H9 (cell line): ENCODE measurements at regions not wholly inside any gene's neighbourhood (a gene's known extent, or its start where the extent isn't known, plus 50 kb on each side); places are given as distances from the start of the nearest gene placed in this dataset.

Source experiments
- DNase-seq: peaks from one replicate; pipeline ENCODE4 v3.0.0-alpha.2; 2017
- H2AFZ ChIP-seq: one replicate; pipeline ENCODE4 v1.6.1; 2013; ENCODE audit warnings: mild to moderate bottlenecking, low read length, control low read depth, moderate library complexity
- H2AK5ac ChIP-seq: 2 replicates; pipeline ENCODE4 v1.6.1; 2013; ENCODE audit warnings: low read length, control low read depth, mixed read lengths; ENCODE audit not compliant: insufficient read length
- H2BK120ac ChIP-seq: one replicate; pipeline ENCODE4 v1.6.1; 2013; ENCODE audit warnings: low read depth, mild to moderate bottlenecking, low read length, control low read depth, inconsistent platforms; ENCODE audit not compliant: poor library complexity, severe bottlenecking
- H2BK12ac ChIP-seq: 2 replicates; pipeline ENCODE4 v1.6.1; 2013; ENCODE audit warnings: low read length, control low read depth, mixed read lengths, low read depth; ENCODE audit not compliant: insufficient read length
- H2BK15ac ChIP-seq: 2 replicates; pipeline ENCODE4 v1.6.1; 2013; ENCODE audit warnings: low read depth, low read length, control low read depth
- H2BK20ac ChIP-seq: one replicate; pipeline ENCODE4 v1.6.1; 2013; ENCODE audit warnings: low read depth, mild to moderate bottlenecking, low read length, control low read depth, inconsistent platforms; ENCODE audit not compliant: poor library complexity, severe bottlenecking
- H2BK5ac ChIP-seq: 2 replicates; pipeline ENCODE4 v1.6.1; 2013; ENCODE audit warnings: low read length, control low read depth, mixed read lengths; ENCODE audit not compliant: insufficient read length
- H3K14ac ChIP-seq: 2 replicates; pipeline ENCODE4 v1.6.1; 2013; ENCODE audit warnings: low read length, control low read depth; ENCODE audit not compliant: insufficient read depth
- H3K18ac ChIP-seq: 2 replicates; pipeline ENCODE4 v1.6.1; 2013; ENCODE audit warnings: low read depth, mild to moderate bottlenecking, mixed read lengths, low read length, control low read depth; ENCODE audit not compliant: insufficient read length
- H3K23ac ChIP-seq: 2 replicates; pipeline ENCODE4 v1.6.1; 2013; ENCODE audit warnings: low read length, control low read depth, mixed read lengths, low read depth; ENCODE audit not compliant: insufficient read length
- H3K23me2 ChIP-seq: 2 replicates; pipeline ENCODE4 v1.6.1; 2013; ENCODE audit warnings: low read depth, mild to moderate bottlenecking, mixed read lengths, low read length, control low read depth; ENCODE audit not compliant: insufficient read length, poor library complexity, severe bottlenecking
- H3K27ac ChIP-seq: 2 replicates; pipeline ENCODE4 v1.5.1; 2013; ENCODE audit warnings: low read length, control low read depth, mixed read lengths, low read depth; ENCODE audit not compliant: insufficient read length
- H3K27me3 ChIP-seq: 2 replicates; pipeline ENCODE4 v1.6.1; 2013; ENCODE audit warnings: low read length, control low read depth, inconsistent platforms; ENCODE audit not compliant: insufficient read depth
- H3K4ac ChIP-seq: 2 replicates; pipeline ENCODE4 v1.6.1; 2013; ENCODE audit warnings: low read depth, mild to moderate bottlenecking, control low read depth, inconsistent platforms, low read length, moderate library complexity
- H3K4me1 ChIP-seq: 2 replicates; pipeline ENCODE4 v1.6.1; 2013; ENCODE audit warnings: low read length, control low read depth, inconsistent platforms; ENCODE audit not compliant: insufficient read depth
- H3K4me2 ChIP-seq: 2 replicates; pipeline ENCODE4 v1.6.1; 2013; ENCODE audit warnings: low read length, control low read depth, mixed read lengths; ENCODE audit not compliant: insufficient read length, insufficient read depth
- H3K56ac ChIP-seq: 2 replicates; pipeline ENCODE4 v1.6.1; 2013; ENCODE audit warnings: low read depth, mild to moderate bottlenecking, mixed read lengths, low read length, control low read depth; ENCODE audit not compliant: insufficient read length
- H3K79me1 ChIP-seq: 2 replicates; pipeline ENCODE4 v1.6.1; 2013; ENCODE audit warnings: low read depth, mild to moderate bottlenecking, moderate library complexity, low read length, control low read depth, inconsistent platforms; ENCODE audit not compliant: insufficient read depth, poor library complexity, severe bottlenecking
- H3K79me2 ChIP-seq: 2 replicates; pipeline ENCODE4 v1.6.1; 2013; ENCODE audit warnings: low read length, control low read depth, inconsistent platforms; ENCODE audit not compliant: insufficient read depth
- H3K9ac ChIP-seq: 2 replicates; pipeline ENCODE4 v1.6.1; 2013; ENCODE audit warnings: low read length, control low read depth, mixed read lengths; ENCODE audit not compliant: insufficient read length; ENCODE audit errors: extremely low read depth
- H3K9me3 ChIP-seq: one replicate; pipeline ENCODE4 v1.6.1; 2013; ENCODE audit warnings: low read depth, low read length, inconsistent platforms; ENCODE audit not compliant: control insufficient read depth
- H3T11ph ChIP-seq: one replicate; pipeline ENCODE4 v1.6.1; 2013; ENCODE audit warnings: mild to moderate bottlenecking, low read length, control low read depth, inconsistent platforms
- H4K20me1 ChIP-seq: one replicate; pipeline ENCODE4 v1.6.1; 2013; ENCODE audit not compliant: control insufficient read depth, insufficient read length, insufficient read depth
- H4K5ac ChIP-seq: 2 replicates; pipeline ENCODE4 v1.6.1; 2013; ENCODE audit warnings: low read depth, mild to moderate bottlenecking, mixed read lengths, low read length, control low read depth; ENCODE audit not compliant: insufficient read length
- H4K8ac ChIP-seq: replicated peaks from 2 replicates; pipeline ENCODE4 v1.6.1; 2013; ENCODE audit warnings: low read length, control low read depth, mixed read lengths, low read depth; ENCODE audit not compliant: insufficient read length
- H4K91ac ChIP-seq: 2 replicates; pipeline ENCODE4 v1.6.1; 2013; ENCODE audit warnings: low read depth, mild to moderate bottlenecking, moderate library complexity, mixed read lengths, low read length, control low read depth; ENCODE audit not compliant: insufficient read length
- H3K27ac Mint-ChIP-seq, 3 experiments: 2 replicates in 2 of 3; 3 replicates in 1 of 3; pipeline ENCODE4 v1.8.0; 2020 to 2021; ENCODE audit warnings: mixed read lengths in 3 of 3, mild to moderate bottlenecking in 1 of 3, moderate library complexity in 1 of 3
- H3K27me3 Mint-ChIP-seq: 2 replicates; pipeline ENCODE4 v1.8.0; 2021; ENCODE audit warnings: low read depth, mild to moderate bottlenecking, moderate library complexity, mixed read lengths
- H3K36me3 Mint-ChIP-seq, 3 experiments: 2 replicates in 2 of 3; 3 replicates in 1 of 3; pipeline ENCODE4 v1.8.0; 2020 to 2021; ENCODE audit warnings: low read depth in 3 of 3, mixed read lengths in 3 of 3; ENCODE audit not compliant: insufficient read depth in 1 of 3
- H3K4me1 Mint-ChIP-seq, 2 experiments: 2 replicates each; pipeline ENCODE4 v1.8.0; 2020; ENCODE audit warnings: mixed read lengths in 2 of 2
- H3K4me3 Mint-ChIP-seq, 2 experiments: 2 replicates in 1 of 2; 3 replicates in 1 of 2; pipeline ENCODE4 v1.8.0; 2020 to 2021; ENCODE audit warnings: mild to moderate bottlenecking in 2 of 2, mixed read lengths in 2 of 2, moderate library complexity in 1 of 2
- H3K9me3 Mint-ChIP-seq, 2 experiments: 2 replicates in 1 of 2; 3 replicates in 1 of 2; pipeline ENCODE4 v1.8.0; 2020; ENCODE audit warnings: mild to moderate bottlenecking in 2 of 2, mixed read lengths in 2 of 2, moderate library complexity in 1 of 2
- CTCF ChIP-seq: fragments of 200-600 bp; sonication (generic); conservative IDR thresholded peaks from 3 replicates; pipeline ENCODE4 v1.8.0; 2021; ENCODE audit warnings: antibody characterized with exemption, mild to moderate bottlenecking
- WGBS: extraction: QIAGEN DNeasy Blood & Tissue Kit; methylation state at CpG from one replicate; pipeline ENCODE4 v1.1.7; 2013; ENCODE audit warnings: missing lambda C conversion rate, low lambda C conversion rate, mixed read lengths; ENCODE audit not compliant: insufficient read length; ENCODE audit errors: extremely low coverage; 5-methylcytosine and 5-hydroxymethylcytosine counted together

GRCh38 chr16:20178297-20178696, 104.6 kb upstream of the GPR139 start:
- no peak overlapping the region for H2BK20ac ChIP-seq
- H4K20me1 ChIP-seq: no peaks in the 10 kb centered on the region
- H4K8ac ChIP-seq: no peak overlapping the region
- H3K27me3 ChIP-seq: no peaks in the 10 kb centered on the region; the same call in 1 of the 2 replicates
- H3K4me1 ChIP-seq: peaks cover 9% of the 10 kb centered on the region
- H2AK5ac ChIP-seq: no peak overlapping the region
- no peaks in the 10 kb centered on the region for H3K23me2 ChIP-seq
- Mint-ChIP-seq H3K27me3 (peaks cover 11% of the 10 kb centered on the region), H3K9me3 (no peaks in the 10 kb centered on the region), H3K4me1 (peaks cover 43 to 58% of the 10 kb centered on the region in 2 experiments), H3K4me3 (no peak overlapping the region), H3K27ac (no peak overlapping the region; a peak in 1 of 7 replicates), H3K36me3 (peaks cover 0 to 4% (median 0%) of the 10 kb centered on the region in 3 experiments; a peak in 1 of 7 replicates)
- H3K9me3 ChIP-seq: no peaks in the 10 kb centered on the region
- no peak overlapping the region for H2BK15ac ChIP-seq
- H3K27ac ChIP-seq: no peak overlapping the region
- no peak overlapping the region for H3K23ac ChIP-seq
- DNase-seq: no peak
- H4K91ac ChIP-seq: no peak overlapping the region
- H2BK12ac ChIP-seq: no peak overlapping the region
- H3K4ac ChIP-seq: no peak overlapping the region
- H3K56ac ChIP-seq: no peak overlapping the region
- H2BK5ac ChIP-seq: no peak overlapping the region
- H3K4me2 ChIP-seq: no peak overlapping the region
- H3K14ac ChIP-seq: no peak overlapping the region
- no peak for TF ChIP-seq CTCF
- H3K79me2 ChIP-seq: no peaks in the 10 kb centered on the region
- H3T11ph ChIP-seq: no peak overlapping the region
- H2AFZ ChIP-seq: no peak overlapping the region
- no peaks in the 10 kb centered on the region for H3K79me1 ChIP-seq
- H2BK120ac ChIP-seq: no peak overlapping the region
- H3K9ac ChIP-seq: no peak overlapping the region
- no CpG with 5 or more reads among the region's 5 CpGs for WGBS
- H4K5ac ChIP-seq: no peak overlapping the region
- no peak overlapping the region for H3K18ac ChIP-seq
